NCI-H1105 (cell line): ENCODE measurements at regions not wholly inside any gene's neighbourhood (a gene's known extent, or its start where the extent isn't known, plus 50 kb on each side); places are given as distances from the start of the nearest gene placed in this dataset.

ENCODE experiments used
- DNase-seq: peaks from one replicate; lab custom pipeline; 2025; lab: John Stamatoyannopoulos, UW

- DNase-seq: no peak
Observed at GRCh38 chr12:28824193-28824846, 324.8 kb upstream of the FAR2 start.

GRCh38 chr12:28824849-28825248 is 324.2 kb upstream of the FAR2 start:
- DNase-seq: no peak

GRCh38 chr12:28826766-28827165 is 322.3 kb upstream of the FAR2 start:
- DNase-seq: no peak

GRCh38 chr12:28827861-28828260 is 321.2 kb upstream of the FAR2 start:
- no peak for DNase-seq

GRCh38 chr12:28828318-28828717 is 320.8 kb upstream of the FAR2 start:
- no peak for DNase-seq

- no peak for DNase-seq
Observed at GRCh38 chr12:28830491-28830890, 318.6 kb upstream of the FAR2 start.

- no peak for DNase-seq
Observed at GRCh38 chr12:28844718-28845117, 304.4 kb upstream of the FAR2 start.

- DNase-seq: no peak
Observed at GRCh38 chr12:28851781-28852180, 297.3 kb upstream of the FAR2 start.

- no peak for DNase-seq
Observed at GRCh38 chr12:28855761-28856310, 293.2 kb upstream of the FAR2 start.

- no peak for DNase-seq
Observed at GRCh38 chr12:28857369-28857768, 291.7 kb upstream of the FAR2 start.

GRCh38 chr12:28859551-28859950 is 289.5 kb upstream of the FAR2 start:
- no peak for DNase-seq

GRCh38 chr12:28865776-28866175 is 283.3 kb upstream of the FAR2 start:
- no peak for DNase-seq

- DNase-seq: no peak
Observed at GRCh38 chr12:28866296-28866695, 282.8 kb upstream of the FAR2 start.

- DNase-seq: no peak
Observed at GRCh38 chr12:28866715-28867503, 282.2 kb upstream of the FAR2 start.

GRCh38 chr12:28868414-28868813 is 280.7 kb upstream of the FAR2 start:
- DNase-seq: no peak

GRCh38 chr12:28869197-28869596 is 279.9 kb upstream of the FAR2 start:
- no peak for DNase-seq

GRCh38 chr12:28870839-28871440 is 278.1 kb upstream of the FAR2 start:
- no peak for DNase-seq

- DNase-seq: peak; percentile 10
Observed at GRCh38 chr12:28872654-28873268, 276.3 kb upstream of the FAR2 start.

GRCh38 chr12:28874758-28875157 is 274.3 kb upstream of the FAR2 start:
- no peak for DNase-seq

GRCh38 chr12:28876196-28876798 is 272.8 kb upstream of the FAR2 start:
- no peak for DNase-seq

- DNase-seq: no peak
Observed at GRCh38 chr12:28877854-28878253, 271.2 kb upstream of the FAR2 start.

GRCh38 chr12:28878629-28879028 is 270.4 kb upstream of the FAR2 start:
- DNase-seq: no peak
